ENCODE measurements at regions not wholly inside any gene's neighbourhood (a gene's known extent, or its start where the extent isn't known, plus 50 kb on each side); places are given as distances from the start of the nearest gene placed in this dataset.
"Not testable (repeated sequence)": the region's sequence is repeated elsewhere in the genome, so short reads cannot be mapped to it uniquely, and the experiment has no call there.

DNA sequence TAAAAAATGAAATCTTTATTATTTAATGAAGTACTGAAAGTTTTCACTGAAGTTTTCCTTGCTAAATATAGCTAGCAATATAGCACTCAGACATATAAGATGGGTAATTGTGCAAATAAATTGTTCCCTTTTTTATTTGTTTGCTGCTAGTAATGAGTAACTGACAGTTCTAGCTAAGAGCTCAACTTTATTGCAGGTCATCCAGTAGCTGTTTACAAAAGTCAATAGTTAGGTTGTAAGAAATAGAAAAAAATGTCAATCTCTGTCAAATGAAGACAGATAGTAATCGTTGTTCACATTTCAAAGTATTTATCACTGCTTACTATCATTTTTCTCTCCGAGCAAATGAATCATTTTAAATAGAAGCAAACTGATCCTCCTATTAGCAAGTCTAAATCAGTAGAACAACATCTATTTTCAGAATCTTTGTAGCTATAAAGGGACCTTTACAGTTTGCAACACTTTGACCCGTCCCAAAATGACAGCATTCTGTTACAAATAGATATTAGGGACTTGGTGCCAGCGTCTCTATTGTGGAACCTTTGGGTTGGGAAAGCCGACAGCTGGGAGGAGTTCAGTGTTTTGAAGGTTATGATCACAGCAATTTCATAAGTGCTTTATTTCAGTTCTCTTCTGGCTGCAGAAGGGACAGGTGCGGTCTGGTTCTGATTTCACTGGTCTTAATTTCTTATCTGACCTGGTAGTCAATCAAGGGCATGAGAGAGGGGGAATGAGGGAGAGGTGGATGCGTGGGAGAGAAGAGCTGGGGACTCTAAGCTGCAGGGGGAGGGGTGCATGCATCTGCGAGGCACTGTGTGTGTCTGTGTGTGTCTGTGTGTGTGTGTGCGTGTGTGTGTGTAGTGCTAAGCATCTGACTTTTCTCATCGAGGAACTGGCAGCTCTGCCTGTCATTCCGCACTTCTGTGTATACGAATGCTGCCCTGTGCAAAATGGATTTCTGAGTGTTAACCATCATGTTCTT lies 227.9 kb upstream of the PITX2 start:
- DNase-seq, result no peak

- DNase-seq, result no peak
Measured at GRCh38 chr4:110851989-110852388, 229.1 kb upstream of the PITX2 start.

GRCh38 chr4:110852793-110853192 lies 229.9 kb upstream of the PITX2 start:
- no peak for DNase-seq

- no peak for DNase-seq
Measured at GRCh38 chr4:110853242-110853641, 230.4 kb upstream of the PITX2 start.

DNA sequence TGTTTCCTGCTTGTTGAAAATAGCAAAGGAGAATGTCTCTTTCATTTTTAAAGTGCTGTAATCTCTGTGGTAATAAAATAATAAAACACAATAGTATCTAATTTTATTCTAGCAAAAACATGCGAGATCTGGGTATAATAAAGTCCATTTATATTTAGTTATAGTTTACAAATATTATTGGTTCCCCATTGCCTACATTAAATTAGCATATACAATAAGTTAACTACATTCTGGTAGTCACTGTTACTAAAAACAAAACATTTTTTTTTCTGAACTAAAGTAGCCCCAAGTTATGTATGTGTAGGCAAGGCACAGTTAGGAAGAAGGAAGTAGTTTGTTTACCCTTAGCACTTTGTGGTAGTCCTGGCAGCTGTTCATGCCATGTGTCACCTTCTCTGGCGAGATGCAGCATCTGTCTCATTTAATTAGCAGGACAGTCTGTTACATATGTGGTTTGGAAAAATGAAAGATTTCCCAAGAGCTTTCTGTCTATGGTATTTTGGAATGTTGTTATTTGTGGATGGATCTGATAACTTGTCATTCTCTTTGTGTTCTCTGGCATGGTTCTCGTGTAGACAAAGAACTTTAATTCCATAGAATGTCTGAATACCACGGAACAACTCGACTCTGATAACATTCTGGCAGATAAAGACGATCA lies 231.3 kb upstream of the PITX2 start:
- DNase-seq, result no peak

GRCh38 chr4:110860125-110860524 lies 237.2 kb upstream of the PITX2 start:
- DNase-seq, result no peak

- DNase-seq, result no peak
Measured at GRCh38 chr4:110860901-110861300, 238.0 kb upstream of the PITX2 start.

GRCh38 chr4:110865611-110866259 lies 242.9 kb upstream of the PITX2 start:
- no peak for DNase-seq

DNA sequence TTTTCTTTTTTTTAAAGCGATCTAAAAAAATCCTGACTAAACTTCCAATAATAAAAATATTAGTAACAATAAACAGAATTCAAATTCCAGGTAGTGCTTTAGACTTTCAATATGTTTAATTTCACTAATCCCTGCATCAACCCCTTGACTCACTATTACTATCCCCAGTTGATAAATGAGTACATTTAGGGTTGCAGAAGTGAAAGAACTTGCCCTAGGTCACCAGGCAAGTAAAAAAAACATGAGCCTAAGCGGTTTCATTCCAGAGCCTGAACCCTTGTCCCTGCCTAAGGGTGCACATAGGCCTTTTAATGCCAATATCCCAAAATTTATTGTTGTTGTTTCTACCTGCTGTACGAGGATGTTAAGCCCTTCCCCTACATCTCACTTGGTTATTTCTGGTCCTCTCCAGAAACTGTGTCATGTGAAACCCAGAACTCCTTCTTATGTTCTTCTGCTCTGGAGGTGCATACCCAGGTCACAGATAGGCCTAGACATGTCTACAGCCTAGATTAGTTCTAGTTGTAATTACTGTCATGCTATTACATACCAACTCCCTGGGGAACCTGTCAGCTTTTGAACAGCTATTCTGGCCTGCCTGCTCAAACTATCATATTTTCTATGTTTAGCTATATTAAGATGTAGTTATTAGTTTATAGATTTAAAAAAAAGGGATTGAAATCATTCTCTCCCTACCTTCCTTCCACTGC lies 244.5 kb upstream of the PITX2 start:
- DNase-seq, result no peak

DNA sequence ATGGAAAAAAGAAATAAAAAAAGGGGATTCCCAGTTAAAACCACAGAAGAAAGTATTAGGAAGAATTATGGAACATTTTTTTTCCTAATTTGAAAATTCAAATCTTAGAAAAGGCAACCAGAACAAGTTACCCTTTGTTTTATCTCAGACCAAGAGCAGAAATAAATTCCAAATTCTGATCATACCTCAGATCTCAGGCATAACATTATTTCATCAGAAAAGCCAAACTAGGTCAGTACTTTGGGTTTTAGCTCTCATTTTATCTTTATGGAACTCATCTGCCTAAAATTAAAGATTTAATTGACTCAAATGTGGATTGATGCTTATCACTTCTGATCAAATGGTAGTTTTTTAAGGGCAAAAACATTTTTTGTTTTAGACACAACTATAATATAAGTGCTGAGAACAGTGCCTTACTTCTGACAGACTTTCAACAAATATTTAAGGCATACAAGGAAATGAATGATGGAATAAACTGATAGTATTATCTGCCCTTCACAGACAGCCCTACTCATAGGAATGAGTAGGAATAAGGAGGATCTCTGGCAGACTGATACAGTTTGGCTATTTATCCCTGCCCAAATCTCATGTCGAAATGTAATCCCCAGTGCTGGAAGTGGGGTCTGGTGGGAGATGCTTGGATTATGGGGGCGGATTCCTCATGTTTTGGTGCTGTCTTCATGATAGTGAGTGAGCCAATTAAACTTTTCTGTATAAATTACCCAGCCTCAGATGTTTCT lies 245.3 kb upstream of the PITX2 start:
- no peak for DNase-seq

- no peak for DNase-seq
Measured at GRCh38 chr4:110869114-110869513, 246.2 kb upstream of the PITX2 start.

- no peak for DNase-seq
Measured at GRCh38 chr4:110869862-110870572, 247.1 kb upstream of the PITX2 start.

- DNase-seq, result not testable (repeated sequence)
Measured at GRCh38 chr4:110876214-110876613, 253.3 kb upstream of the PITX2 start.

- no peak for DNase-seq
Measured at GRCh38 chr4:110876866-110877265, 254.0 kb upstream of the PITX2 start.

- DNase-seq, result no peak
Measured at GRCh38 chr4:110877778-110878370, 255.0 kb upstream of the PITX2 start.

DNA sequence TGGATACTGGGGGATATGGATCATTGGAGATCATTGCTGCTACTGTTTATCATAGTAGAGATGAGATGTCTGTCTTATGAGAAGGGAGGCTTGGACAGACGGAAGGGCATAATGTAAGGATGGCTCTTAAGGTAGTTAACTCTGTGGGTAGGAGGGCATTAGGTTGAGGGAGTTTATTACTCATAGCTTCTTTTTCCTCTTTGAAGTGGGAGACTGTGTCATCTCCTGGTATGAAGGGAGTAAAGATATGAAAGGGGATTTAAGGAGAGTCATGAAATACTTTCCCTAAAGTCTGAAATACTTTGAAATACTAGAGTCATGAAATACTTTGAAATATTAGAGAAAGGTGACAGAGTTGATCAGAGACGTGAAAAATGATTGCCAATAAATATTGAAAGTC lies 255.5 kb upstream of the PITX2 start:
- DNase-seq, result no peak

DNA sequence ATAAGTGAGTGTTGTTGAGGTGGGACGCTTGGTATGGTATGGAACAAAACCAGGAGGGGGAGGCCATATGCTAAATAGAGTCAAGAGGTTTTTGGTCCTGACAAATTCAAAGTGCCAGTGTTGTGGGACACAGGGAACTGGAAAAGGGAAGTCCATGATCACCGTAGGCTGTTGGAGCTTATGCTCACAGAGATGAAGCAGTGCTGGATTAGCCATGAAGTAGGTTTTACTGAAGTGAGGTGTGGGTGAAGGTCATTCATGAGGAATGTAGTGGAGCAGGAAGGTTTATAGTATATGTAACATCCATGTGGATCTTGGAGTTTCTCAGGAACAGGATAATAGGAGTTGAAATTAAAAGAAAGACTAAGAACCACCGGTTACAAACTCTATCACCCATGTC lies 256.1 kb upstream of the PITX2 start:
- no peak for DNase-seq

GRCh38 chr4:110886270-110886669 lies 263.4 kb upstream of the PITX2 start:
- no peak for DNase-seq

DNA sequence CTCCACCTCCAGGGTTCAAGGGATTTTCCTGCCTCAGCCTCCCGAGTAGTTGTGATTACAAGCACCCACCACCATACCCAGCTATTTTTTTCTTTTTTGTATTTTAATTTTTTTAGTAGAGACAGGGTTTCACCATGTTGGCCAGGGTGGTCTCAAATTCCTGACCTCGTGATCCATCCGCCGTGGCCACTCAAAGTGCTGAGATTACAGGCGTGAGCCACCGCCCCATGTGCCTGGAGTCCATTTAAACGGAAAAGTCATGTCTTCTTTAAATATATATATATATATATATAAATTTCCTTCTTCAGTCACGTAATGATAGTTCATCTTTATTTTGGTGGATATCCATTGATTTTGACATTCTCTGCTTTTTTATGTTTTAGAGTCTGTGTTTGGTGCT lies 264.0 kb upstream of the PITX2 start:
- no peak for DNase-seq

DNA sequence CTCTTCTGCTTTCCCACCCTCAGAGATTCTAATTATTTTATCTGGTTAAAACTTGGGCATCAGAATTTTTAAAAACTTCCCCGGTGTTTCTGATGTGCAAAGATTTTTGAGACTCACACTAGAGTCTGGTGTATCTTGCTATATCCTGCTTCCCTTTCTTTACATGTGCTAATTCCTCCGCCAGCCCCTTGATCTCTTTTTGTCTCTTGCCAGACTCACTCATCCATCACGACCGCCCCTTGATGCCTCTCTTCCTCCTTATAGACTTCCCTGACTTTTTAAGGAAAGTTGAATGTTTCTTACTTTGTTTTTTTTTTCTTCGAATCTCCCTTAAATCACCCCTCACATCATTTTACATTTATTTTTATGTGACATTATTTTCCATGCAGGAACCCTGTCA lies 274.9 kb upstream of the PITX2 start:
- no peak for DNase-seq

- DNase-seq, result no peak
Measured at GRCh38 chr4:110898290-110898689, 275.4 kb upstream of the PITX2 start.

Data from hematopoietic multipotent progenitor cell treated with erythropoietin and hydrocortisone succinate and interleukin-3 and kit ligand, for 6 days (in vitro differentiated cells).